WTC11 (cell line): ENCODE measurements at regions not wholly inside any gene's neighbourhood (a gene's known extent, or its start where the extent isn't known, plus 50 kb on each side); places are given as distances from the start of the nearest gene placed in this dataset.

ENCODE experiments used
- CBFB ChIP-seq: sonication (generic); formaldehyde crosslinking; IDR thresholded peaks from 2 replicates; pipeline ENCODE4 v1.8.1; 2022; ENCODE audit warnings: mild to moderate bottlenecking, low read depth, missing genetic modification reagents
- ESRRA ChIP-seq: sonication (generic); formaldehyde crosslinking; IDR thresholded peaks from 2 replicates; pipeline ENCODE4 v1.8.1; 2022; ENCODE audit warnings: mild to moderate bottlenecking, missing genetic modification reagents, borderline replicate concordance
- FOXK1 ChIP-seq: sonication (generic); formaldehyde crosslinking; IDR thresholded peaks from 2 replicates; pipeline ENCODE4 v1.8.0; 2022; ENCODE audit warnings: mild to moderate bottlenecking, moderate library complexity, missing genetic modification reagents
- TEAD4 ChIP-seq: sonication (generic); formaldehyde crosslinking; IDR thresholded peaks from 2 replicates; pipeline ENCODE4 v1.8.0; 2022; ENCODE audit warnings: mild to moderate bottlenecking, missing genetic modification reagents
- TF ChIP-seq, protein P1 (sequence below): sonication (generic); formaldehyde crosslinking; conservative IDR thresholded peaks from 2 replicates; pipeline ENCODE4 v1.8.1; 2022; ENCODE audit warnings: mild to moderate bottlenecking, missing genetic modification reagents
- TF ChIP-seq, protein P2 (sequence below): fragments of 200-600 bp; IDR thresholded peaks from 2 replicates; pipeline ENCODE4 v1.8.0; 2022; ENCODE audit warnings: antibody characterized with exemption
- TF ChIP-seq, protein P3 (sequence below): sonication (generic); formaldehyde crosslinking; IDR thresholded peaks from 2 replicates; pipeline ENCODE4 v1.8.0; 2022; ENCODE audit warnings: mild to moderate bottlenecking, missing genetic modification reagents

DNA sequence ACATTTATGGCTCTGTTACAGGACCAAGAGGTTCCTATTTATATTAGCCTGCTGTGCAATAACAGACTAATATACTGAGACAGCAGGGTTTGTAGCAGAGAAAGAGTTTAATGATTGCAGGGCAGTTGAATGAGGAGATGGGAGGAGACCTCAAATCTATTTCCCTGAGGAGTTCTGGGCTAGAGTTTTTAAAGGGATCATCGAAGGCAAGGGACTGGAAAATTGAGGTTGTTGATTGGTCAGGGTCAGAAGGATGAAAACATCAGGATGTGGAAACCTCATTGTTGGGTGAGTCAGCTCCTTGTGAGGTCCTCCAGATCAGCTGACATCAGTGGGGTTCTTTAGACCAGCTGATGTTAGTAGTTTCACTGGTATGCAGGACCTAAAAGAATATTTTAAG is 60.6 kb upstream of the GOLGA8B start:
- TF ChIP-seq, protein P1, sequence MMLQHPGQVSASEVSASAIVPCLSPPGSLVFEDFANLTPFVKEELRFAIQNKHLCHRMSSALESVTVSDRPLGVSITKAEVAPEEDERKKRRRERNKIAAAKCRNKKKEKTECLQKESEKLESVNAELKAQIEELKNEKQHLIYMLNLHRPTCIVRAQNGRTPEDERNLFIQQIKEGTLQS (CRISPR knock-in tag), result no peak
- TF ChIP-seq ESRRA, result no peak
- TF ChIP-seq, protein P2, sequence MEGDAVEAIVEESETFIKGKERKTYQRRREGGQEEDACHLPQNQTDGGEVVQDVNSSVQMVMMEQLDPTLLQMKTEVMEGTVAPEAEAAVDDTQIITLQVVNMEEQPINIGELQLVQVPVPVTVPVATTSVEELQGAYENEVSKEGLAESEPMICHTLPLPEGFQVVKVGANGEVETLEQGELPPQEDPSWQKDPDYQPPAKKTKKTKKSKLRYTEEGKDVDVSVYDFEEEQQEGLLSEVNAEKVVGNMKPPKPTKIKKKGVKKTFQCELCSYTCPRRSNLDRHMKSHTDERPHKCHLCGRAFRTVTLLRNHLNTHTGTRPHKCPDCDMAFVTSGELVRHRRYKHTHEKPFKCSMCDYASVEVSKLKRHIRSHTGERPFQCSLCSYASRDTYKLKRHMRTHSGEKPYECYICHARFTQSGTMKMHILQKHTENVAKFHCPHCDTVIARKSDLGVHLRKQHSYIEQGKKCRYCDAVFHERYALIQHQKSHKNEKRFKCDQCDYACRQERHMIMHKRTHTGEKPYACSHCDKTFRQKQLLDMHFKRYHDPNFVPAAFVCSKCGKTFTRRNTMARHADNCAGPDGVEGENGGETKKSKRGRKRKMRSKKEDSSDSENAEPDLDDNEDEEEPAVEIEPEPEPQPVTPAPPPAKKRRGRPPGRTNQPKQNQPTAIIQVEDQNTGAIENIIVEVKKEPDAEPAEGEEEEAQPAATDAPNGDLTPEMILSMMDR, result no peak
- TF ChIP-seq FOXK1 (CRISPR knock-in tag), result no peak
- no peak for TF ChIP-seq CBFB (CRISPR knock-in tag)
- TF ChIP-seq, protein P3, sequence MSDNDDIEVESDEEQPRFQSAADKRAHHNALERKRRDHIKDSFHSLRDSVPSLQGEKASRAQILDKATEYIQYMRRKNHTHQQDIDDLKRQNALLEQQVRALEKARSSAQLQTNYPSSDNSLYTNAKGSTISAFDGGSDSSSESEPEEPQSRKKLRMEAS (CRISPR knock-in tag), result no peak
- no peak for TF ChIP-seq TEAD4 (CRISPR knock-in tag)
